BLaER1 treated with 17β-estradiol and CSF1 and Interleukin-3, amounts not matched to agents 10 nM and 100 nM (cell line): ENCODE measurements at regions not wholly inside any gene's neighbourhood (a gene's known extent, or its start where the extent isn't known, plus 50 kb on each side); places are given as distances from the start of the nearest gene placed in this dataset.
"Not testable (repeated sequence)": the region's sequence is repeated elsewhere in the genome, so short reads cannot be mapped to it uniquely, and the experiment has no call there.

Experiments
- H3K27ac ChIP-seq, 11 experiments: shearing (Covaris generic); formaldehyde crosslinking; 2 replicates each; pipeline ENCODE4 v1.8.1; 2022
- H3K27me3 ChIP-seq, 11 experiments: shearing (Covaris generic); formaldehyde crosslinking; 2 replicates each; pipeline ENCODE4 v1.8.1; 2022
- H3K36me3 ChIP-seq, 11 experiments: shearing (Covaris generic); formaldehyde crosslinking; 2 replicates each; pipeline ENCODE4 v1.8.1; 2022
- H3K4me1 ChIP-seq, 10 experiments: shearing (Covaris generic); formaldehyde crosslinking; 2 replicates each; pipeline ENCODE4 v1.8.1; 2022
- H3K4me2 ChIP-seq, 11 experiments: shearing (Covaris generic); formaldehyde crosslinking; 2 replicates each; pipeline ENCODE4 v1.8.1; 2022
- H3K4me3 ChIP-seq, 10 experiments: shearing (Covaris generic); formaldehyde crosslinking; 2 replicates each; pipeline ENCODE4 v1.8.1; 2022
- H3K9ac ChIP-seq, 11 experiments: shearing (Covaris generic); formaldehyde crosslinking; 2 replicates each; pipeline ENCODE4 v1.8.1; 2022
- H3K9me3 ChIP-seq, 11 experiments: shearing (Covaris generic); formaldehyde crosslinking; replicated peaks in 1 of 11; 2 replicates each; pipeline ENCODE4 v1.8.1; 2022
- H4K20me1 ChIP-seq, 11 experiments: shearing (Covaris generic); formaldehyde crosslinking; 2 replicates each; pipeline ENCODE4 v1.8.1; 2022
- Cebpa-rat ChIP-seq, 11 experiments: shearing (Covaris generic); IDR thresholded peaks; 2 replicates each; pipeline ENCODE4 v1.8.1; 2022

GRCh38 chr12:131269551-131269950, 315.8 kb downstream of the ADGRD1 start:
- H3K4me1 ChIP-seq, result peaks cover 0 to 4% (median 0%) of the 10 kb centered on the region in 10 experiments; a peak in 2 of 20 replicates
- H3K27me3 ChIP-seq, result no peaks in the 10 kb centered on the region
- H3K4me2 ChIP-seq, result 0 out of 22 replicates have a peak overlapping the region, but pooled peaks of 2 of the 11 experiments have one; percentile 3 to 4
- 0 out of 22 replicates have a peak, but pooled peaks cover 0 to 2% (median 0%) of the 10 kb centered on the region in 11 experiments for H4K20me1 ChIP-seq
- no peaks in the 10 kb centered on the region for H3K9me3 ChIP-seq
- H3K27ac ChIP-seq, result no peak overlapping the region
- H3K36me3 ChIP-seq, result no peaks in the 10 kb centered on the region
- no peak for TF ChIP-seq Cebpa-rat (IDR thresholded peaks at IDR 0.05)
- no peak overlapping the region for H3K9ac ChIP-seq
- no peak overlapping the region for H3K4me3 ChIP-seq

DNA sequence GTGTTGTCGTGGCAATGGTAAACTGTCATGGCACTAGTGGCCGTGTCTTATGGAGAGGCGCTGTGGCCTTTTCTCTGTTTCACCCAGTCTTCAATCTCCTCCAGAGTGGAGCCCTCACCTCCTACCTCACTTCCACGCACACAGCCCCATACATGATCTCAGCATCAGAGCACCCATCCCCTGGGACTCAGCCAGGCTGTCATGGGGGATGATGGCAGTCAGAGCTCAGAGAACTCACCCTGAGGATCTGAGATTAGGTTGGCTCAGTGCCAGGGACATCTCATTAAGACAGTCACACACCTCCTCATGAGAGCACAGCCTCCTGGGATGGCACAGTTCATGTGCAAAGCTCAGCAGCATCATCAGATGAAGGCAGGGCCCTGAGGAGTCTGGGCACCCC, 316.3 kb downstream of the ADGRD1 start:
- not testable (repeated sequence) for H3K9me3 ChIP-seq, H3K4me3 ChIP-seq, H4K20me1 ChIP-seq, H3K36me3 ChIP-seq, H3K27me3 ChIP-seq, H3K27ac ChIP-seq, H3K4me1 ChIP-seq, H3K9ac ChIP-seq
- 0 out of 22 replicates have a peak overlapping the region, but pooled peaks of 2 of the 11 experiments have one; percentile 3 to 4 for H3K4me2 ChIP-seq

DNA sequence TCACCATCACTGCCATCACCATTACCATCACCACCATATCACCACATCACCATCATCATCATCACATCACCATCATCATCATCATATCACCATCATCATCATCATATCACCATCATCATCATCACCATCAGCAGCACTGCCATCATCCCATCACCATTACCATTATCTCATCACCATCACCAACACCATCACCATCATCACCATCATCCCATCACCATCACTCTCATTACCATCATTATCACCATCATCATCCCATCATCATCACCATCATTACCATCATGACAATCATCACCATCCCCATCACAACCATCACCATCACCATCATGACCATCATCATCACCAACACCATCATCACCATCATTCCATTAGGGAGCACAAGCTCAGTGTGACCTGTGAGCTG, 318.0 kb downstream of the ADGRD1 start:
- Histone ChIP-seq H3K4me1 (peaks cover 0 to 4% (median 0%) of the 10 kb centered on the region in 10 experiments; a peak in 2 of 20 replicates), H3K4me2 (no peak overlapping the region), H3K9me3 (no peaks in the 10 kb centered on the region), H3K9ac (no peak overlapping the region), H3K27ac (no peak overlapping the region), H3K27me3 (no peaks in the 10 kb centered on the region), H3K4me3 (no peak overlapping the region), H4K20me1 (no peaks in the 10 kb centered on the region), H3K36me3 (no peaks in the 10 kb centered on the region)
- TF ChIP-seq Cebpa-rat (IDR thresholded peaks at IDR 0.05), result no peak

- H3K27me3 ChIP-seq, H3K4me3 ChIP-seq, H3K9me3 ChIP-seq, H3K4me1 ChIP-seq, H3K4me2 ChIP-seq, H3K9ac ChIP-seq, H3K36me3 ChIP-seq, H4K20me1 ChIP-seq, H3K27ac ChIP-seq: not testable (repeated sequence)
Observed at GRCh38 chr12:131272283-131272814, 318.6 kb downstream of the ADGRD1 start.

GRCh38 chr12:131273291-131273845, 319.7 kb downstream of the ADGRD1 start:
- Histone ChIP-seq H3K4me3 (no peak overlapping the region), H3K4me1 (peaks cover 0 to 4% (median 0%) of the 10 kb centered on the region in 10 experiments; a peak in 3 of 20 replicates), H3K9ac (no peak overlapping the region), H3K9me3 (no peaks in the 10 kb centered on the region), H3K36me3 (no peaks in the 10 kb centered on the region), H3K4me2 (no peak overlapping the region), H3K27me3 (no peaks in the 10 kb centered on the region), H4K20me1 (no peaks in the 10 kb centered on the region), H3K27ac (no peak overlapping the region)
- no peak for TF ChIP-seq Cebpa-rat (IDR thresholded peaks at IDR 0.05)

- Histone ChIP-seq H3K4me2 (no peak overlapping the region), H3K4me1 (peaks cover 0 to 4% (median 0%) of the 10 kb centered on the region in 10 experiments; a peak in 3 of 20 replicates), H3K4me3 (no peak overlapping the region), H3K27ac (no peak overlapping the region), H3K9me3 (no peaks in the 10 kb centered on the region), H3K9ac (no peak overlapping the region), H4K20me1 (no peaks in the 10 kb centered on the region), H3K27me3 (no peaks in the 10 kb centered on the region), H3K36me3 (no peaks in the 10 kb centered on the region)
- TF ChIP-seq Cebpa-rat (IDR thresholded peaks at IDR 0.05), result no peak
Observed at GRCh38 chr12:131274061-131274460, 320.4 kb downstream of the ADGRD1 start.

DNA sequence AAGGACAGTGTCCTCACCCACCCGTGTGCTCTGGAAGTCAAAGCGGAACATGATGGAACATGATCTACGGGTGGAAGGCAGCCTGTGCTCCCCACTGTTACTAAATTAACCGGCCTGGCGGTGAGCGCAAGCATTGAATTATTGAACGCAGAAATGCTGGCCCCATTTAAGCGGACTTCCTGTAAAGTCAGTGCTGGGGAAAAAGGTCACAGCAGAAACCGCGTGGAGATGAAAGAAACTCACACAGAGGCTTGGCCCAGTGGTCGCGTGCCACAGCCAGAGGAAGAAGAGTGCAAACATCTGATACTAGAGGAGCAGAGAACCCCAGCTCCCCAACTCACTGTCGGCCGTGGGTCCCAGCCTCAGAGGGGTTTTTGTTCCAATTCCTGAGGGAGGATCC, 321.2 kb downstream of the ADGRD1 start:
- Histone ChIP-seq H3K27ac (no peak overlapping the region), H3K4me3 (no peak overlapping the region), H3K4me1 (peaks cover 0 to 2% (median 0%) of the 10 kb centered on the region in 10 experiments; a peak in 3 of 20 replicates), H3K4me2 (no peak overlapping the region), H3K27me3 (no peaks in the 10 kb centered on the region), H3K9ac (no peak overlapping the region), H4K20me1 (no peaks in the 10 kb centered on the region), H3K36me3 (no peaks in the 10 kb centered on the region), H3K9me3 (no peaks in the 10 kb centered on the region)
- no peak for TF ChIP-seq Cebpa-rat (IDR thresholded peaks at IDR 0.05)

DNA sequence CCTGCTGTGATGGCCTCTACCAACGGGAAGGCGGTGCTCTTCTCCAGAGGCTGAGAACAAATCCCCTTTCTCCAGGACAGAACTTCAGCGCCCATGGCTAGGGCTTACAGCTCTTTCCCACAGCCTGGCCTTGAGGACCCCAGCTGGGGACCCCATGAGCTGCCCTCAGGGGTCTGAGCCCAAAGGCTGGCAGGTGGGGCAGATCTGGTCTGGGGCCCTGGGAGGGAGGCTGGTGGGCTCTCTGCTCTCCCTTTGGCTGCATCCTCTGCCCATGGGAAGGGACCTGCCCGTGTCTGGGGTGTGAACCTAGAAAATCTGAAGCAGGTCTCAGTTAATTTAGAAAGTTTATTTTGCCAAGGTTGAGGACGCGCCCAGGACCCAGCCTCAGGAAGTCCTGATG, 322.1 kb downstream of the ADGRD1 start:
- H3K27ac ChIP-seq, result no peak overlapping the region
- no peaks in the 10 kb centered on the region; a peak in 1 of 20 replicates for H3K4me1 ChIP-seq
- H3K9ac ChIP-seq, result no peak overlapping the region
- no peaks in the 10 kb centered on the region for H4K20me1 ChIP-seq
- no peaks in the 10 kb centered on the region for H3K9me3 ChIP-seq
- H3K27me3 ChIP-seq, result no peaks in the 10 kb centered on the region
- TF ChIP-seq Cebpa-rat (IDR thresholded peaks at IDR 0.05), result no peak
- no peaks in the 10 kb centered on the region for H3K36me3 ChIP-seq
- H3K4me3 ChIP-seq, result no peak overlapping the region
- H3K4me2 ChIP-seq, result no peak overlapping the region

DNA sequence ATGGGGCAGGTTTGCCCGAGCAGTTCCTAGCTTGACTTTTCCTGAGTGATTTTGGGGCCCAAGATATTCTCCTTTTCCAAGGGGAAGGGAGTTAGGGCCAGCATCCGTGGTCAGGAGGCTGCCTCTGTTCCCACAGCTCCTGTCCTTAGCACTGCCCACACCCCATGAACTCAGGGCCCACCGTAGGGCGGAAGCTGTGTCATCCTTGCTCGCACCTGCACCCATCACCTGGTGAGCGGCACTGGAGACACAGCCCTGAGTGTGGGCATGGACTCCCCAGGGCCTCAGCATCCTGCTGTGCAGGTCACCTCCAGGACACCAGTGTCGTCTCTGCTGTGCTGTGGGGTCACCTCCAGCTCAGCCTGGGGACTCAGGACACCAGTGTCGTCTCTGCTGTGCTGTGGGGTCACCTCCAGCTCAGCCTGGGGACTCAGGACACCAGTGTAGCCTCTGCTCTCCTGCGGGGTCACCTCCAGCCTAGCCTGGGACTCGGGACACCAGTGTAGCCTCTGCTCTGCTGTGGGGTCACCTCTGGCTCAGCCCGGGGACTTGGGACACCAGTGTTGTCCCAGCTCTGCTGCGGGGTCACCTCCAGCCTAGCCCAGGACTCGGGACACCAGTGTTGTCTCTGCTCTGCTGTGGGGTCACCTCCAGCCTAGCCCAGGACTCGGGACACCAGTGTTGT, 322.9 kb downstream of the ADGRD1 start:
- no peak overlapping the region for H3K4me3 ChIP-seq
- no peak overlapping the region for H3K27ac ChIP-seq
- H3K9me3 ChIP-seq, result no peaks in the 10 kb centered on the region
- H4K20me1 ChIP-seq, result no peaks in the 10 kb centered on the region
- H3K4me1 ChIP-seq, result no peaks in the 10 kb centered on the region; a peak in 1 of 20 replicates
- no peaks in the 10 kb centered on the region for H3K27me3 ChIP-seq
- H3K9ac ChIP-seq, result no peak overlapping the region
- no peak overlapping the region for H3K4me2 ChIP-seq
- TF ChIP-seq Cebpa-rat (IDR thresholded peaks at IDR 0.05), result no peak
- H3K36me3 ChIP-seq, result no peaks in the 10 kb centered on the region

DNA sequence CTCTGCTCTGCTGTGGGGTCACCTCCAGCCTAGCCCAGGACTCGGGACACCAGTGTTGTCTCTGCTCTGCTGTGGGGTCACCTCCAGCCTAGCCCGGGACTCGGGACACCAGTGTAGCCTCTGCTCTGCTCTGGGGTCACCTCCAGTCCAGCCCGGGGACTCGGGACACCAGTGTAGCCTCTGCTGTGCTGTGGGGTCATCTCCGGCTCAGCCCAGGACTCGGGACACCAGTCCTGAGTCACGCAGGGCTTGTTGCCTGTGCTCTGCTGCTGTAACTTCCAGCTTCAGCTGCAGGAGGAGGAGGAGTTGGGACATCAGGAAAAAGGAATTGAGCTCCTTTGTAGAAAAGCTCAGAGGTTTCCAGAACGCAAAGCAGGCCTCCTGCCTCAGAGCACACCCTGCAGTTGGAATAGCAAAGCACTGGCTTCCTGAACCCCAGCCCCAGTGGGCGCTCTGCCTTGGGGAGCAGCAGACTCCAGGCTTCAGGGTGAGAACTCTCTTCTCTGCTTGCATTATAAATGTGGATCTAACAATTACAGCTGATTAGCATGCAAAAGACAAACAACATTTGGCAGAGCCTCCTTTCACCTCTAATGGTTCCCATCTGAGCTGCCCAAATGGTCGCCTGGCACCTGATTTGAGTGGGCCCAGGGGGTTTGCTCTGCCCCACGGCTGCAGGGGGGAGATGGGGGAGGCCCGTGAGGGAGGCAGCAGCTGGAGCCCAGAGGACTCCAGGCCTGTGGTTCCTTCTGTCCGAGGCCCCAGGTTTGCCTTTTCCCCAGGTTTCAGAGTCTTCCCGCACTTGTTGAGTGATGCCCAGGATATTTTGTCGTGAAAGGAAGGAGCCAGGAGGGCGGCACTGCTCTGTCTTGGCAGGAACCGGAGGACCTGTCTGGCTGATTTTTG, 323.7 kb downstream of the ADGRD1 start:
- H3K4me3 ChIP-seq, H3K27me3 ChIP-seq, H3K4me2 ChIP-seq, H3K9ac ChIP-seq, H4K20me1 ChIP-seq, H3K9me3 ChIP-seq, H3K4me1 ChIP-seq, H3K36me3 ChIP-seq, H3K27ac ChIP-seq: not testable (repeated sequence)

DNA sequence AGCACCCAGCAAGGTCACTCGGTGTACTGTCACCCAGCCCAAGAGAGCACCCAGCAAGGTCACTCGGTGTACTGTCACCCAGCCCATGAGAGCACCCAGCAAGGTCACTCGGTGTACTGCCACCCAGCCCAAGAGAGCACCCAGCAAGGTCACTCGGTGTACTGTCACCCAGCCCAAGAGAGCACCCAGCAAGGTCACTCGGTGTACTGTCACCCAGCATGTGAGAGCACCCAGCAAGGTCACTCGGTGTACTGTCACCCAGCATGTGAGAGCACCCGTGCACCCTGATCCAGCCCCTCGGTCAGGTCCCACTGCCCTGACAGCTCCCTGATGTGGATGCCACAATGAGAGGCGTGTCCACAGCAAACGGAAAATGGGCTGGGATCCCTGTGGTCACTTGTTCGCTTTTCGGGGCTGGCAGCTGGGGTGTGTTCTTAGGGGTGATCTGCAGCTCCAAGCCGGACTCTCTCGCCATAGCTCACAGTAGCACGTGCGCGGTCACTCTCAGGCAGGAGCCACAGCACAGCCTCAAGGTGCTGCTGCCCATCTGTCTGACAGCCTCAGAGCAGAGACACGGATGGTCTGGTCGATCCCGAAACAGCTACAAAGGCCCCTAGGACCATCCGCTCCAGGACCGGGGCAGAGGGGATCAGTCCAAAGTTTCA, 324.9 kb downstream of the ADGRD1 start:
- not testable (repeated sequence) for H4K20me1 ChIP-seq, H3K4me1 ChIP-seq, H3K9me3 ChIP-seq, H3K27me3 ChIP-seq, H3K4me2 ChIP-seq, H3K4me3 ChIP-seq, H3K9ac ChIP-seq, H3K36me3 ChIP-seq, H3K27ac ChIP-seq
